ENCODE measurements at regions not wholly inside any gene's neighbourhood (a gene's known extent, or its start where the extent isn't known, plus 50 kb on each side); places are given as distances from the start of the nearest gene placed in this dataset.

GRCh38 chr4:130511776-130512175 is 1415.8 kb downstream of the C4orf33 start:
- TF ChIP-seq TAF1 (IDR thresholded peaks at IDR 0.05; ENCODE audit: low read depth, low read length) (no peak), POLR2A (IDR thresholded peaks at IDR 0.05; ENCODE audit: low read depth, low read length) (no peak)

Measured in GM12891 (cell line).